HFF-Myc (cell line): ENCODE measurements at regions not wholly inside any gene's neighbourhood (a gene's known extent, or its start where the extent isn't known, plus 50 kb on each side); places are given as distances from the start of the nearest gene placed in this dataset.
"Not testable (repeated sequence)": the region's sequence is repeated elsewhere in the genome, so short reads cannot be mapped to it uniquely, and the experiment has no call there.

Experiments used
- DNase-seq: peaks from one replicate; pipeline ENCODE4 v3.0.0-alpha.2; 2011; ENCODE audit warnings: low read depth; ENCODE audit errors: extremely low read depth
- H3K4me3 ChIP-seq: replicated peaks from 2 replicates; pipeline ENCODE4 v1.5.1; 2011; ENCODE audit warnings: low read depth, mild to moderate bottlenecking, control low read depth, low read length
- TF ChIP-seq, protein P1 (sequence below): IDR thresholded peaks from 2 replicates; pipeline ENCODE4 v1.5.1; 2012; ENCODE audit warnings: mild to moderate bottlenecking, low read depth, low read length, control low read depth; ENCODE audit errors: missing control alignments

DNA sequence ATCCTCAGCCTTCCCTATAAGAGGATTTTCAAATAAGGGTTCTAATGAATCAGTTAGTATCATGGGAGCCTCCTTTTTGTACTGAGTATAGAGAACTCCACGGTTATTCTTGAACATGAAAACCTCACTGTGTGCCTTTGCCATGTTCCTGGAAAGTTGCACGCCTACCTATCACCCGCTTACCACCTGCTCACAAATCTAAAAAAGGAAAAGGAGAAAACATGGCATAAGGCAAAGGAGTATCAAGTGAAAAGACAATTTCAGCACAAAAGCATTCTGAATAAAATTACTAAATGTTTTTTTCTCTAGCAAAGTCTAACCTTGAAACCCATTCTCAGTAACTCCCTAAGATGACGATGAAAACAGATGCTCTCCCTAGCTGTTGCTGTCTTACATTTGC lies 511.8 kb upstream of the API5 start:
- DNase-seq = no peak
- TF ChIP-seq, protein P1, sequence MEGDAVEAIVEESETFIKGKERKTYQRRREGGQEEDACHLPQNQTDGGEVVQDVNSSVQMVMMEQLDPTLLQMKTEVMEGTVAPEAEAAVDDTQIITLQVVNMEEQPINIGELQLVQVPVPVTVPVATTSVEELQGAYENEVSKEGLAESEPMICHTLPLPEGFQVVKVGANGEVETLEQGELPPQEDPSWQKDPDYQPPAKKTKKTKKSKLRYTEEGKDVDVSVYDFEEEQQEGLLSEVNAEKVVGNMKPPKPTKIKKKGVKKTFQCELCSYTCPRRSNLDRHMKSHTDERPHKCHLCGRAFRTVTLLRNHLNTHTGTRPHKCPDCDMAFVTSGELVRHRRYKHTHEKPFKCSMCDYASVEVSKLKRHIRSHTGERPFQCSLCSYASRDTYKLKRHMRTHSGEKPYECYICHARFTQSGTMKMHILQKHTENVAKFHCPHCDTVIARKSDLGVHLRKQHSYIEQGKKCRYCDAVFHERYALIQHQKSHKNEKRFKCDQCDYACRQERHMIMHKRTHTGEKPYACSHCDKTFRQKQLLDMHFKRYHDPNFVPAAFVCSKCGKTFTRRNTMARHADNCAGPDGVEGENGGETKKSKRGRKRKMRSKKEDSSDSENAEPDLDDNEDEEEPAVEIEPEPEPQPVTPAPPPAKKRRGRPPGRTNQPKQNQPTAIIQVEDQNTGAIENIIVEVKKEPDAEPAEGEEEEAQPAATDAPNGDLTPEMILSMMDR = no peak
- no peak overlapping the region for H3K4me3 ChIP-seq

DNA sequence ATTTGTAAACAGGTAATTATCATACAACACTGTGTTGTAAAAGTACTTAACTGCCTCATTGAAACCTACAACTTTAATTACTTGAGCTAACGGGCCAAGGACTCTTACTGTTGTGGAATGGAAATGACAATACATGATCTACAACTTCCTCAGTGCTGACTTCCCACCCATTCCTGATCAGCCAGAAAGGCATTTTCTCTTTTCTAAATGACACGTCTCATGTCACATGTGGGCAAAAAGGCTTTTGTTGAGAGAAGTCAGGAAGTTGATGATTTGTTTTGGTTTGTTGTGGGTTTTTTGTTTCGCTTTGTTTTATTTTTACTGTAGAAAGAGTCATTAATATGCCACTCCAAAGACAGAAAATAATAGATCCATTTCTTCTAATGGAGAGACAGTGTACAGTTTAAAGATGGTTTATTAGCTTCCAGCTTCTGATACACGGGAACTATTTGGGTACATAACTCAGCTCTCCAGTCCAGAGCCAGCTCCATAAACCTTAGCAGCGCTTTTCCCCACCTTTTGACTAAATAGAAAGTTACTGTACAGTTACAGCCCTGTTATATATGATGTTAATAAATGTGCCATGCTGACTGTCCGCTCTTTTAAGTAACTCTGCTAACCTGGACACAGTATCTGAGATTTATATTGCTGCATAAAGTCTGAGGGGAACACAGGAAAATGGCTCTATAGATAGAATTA lies 509.4 kb upstream of the API5 start:
- TF ChIP-seq, protein P1 = no peak
- no peak overlapping the region for H3K4me3 ChIP-seq
- DNase-seq = no peak

DNA sequence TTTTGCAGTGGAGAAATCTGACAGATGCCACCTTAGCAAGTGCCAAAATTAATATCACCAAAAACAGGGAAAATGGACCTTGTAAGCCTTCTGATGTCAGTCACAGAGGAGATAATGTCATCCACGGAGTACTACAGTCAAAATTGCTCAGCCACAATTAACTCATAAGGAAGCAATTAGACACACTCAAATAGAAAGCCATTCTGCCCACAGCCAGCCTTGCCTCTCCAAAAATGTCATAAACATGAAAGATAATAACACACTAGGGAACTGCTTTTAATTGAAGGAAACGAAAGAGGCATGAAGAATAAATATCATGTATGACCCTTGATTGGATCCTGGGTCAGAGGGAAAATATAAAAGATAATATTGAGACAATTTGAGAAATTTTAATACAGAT lies 505.6 kb upstream of the API5 start:
- no peak overlapping the region for H3K4me3 ChIP-seq
- no peak for DNase-seq
- TF ChIP-seq, protein P1 = no peak

DNA sequence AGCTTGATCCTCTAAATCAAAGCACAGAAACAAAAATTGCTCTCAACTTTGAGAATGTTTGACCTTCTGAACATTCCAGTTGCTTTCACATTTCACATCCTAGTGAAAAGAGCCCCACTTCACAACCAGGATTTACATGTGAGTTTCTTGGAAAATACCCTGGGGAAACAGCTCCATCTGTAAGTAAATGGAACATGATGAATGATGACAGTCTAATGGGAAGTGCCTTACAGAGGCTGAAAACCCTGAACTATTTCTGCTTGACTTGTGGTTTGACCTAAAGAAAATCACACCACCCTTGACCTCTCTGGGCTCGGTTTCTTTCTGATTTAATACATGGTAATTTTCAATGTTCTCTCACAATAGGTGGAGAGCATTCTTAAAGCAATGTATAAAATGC lies 499.4 kb upstream of the API5 start:
- DNase-seq = no peak
- TF ChIP-seq, protein P1 = no peak
- H3K4me3 ChIP-seq = no peak overlapping the region

DNA sequence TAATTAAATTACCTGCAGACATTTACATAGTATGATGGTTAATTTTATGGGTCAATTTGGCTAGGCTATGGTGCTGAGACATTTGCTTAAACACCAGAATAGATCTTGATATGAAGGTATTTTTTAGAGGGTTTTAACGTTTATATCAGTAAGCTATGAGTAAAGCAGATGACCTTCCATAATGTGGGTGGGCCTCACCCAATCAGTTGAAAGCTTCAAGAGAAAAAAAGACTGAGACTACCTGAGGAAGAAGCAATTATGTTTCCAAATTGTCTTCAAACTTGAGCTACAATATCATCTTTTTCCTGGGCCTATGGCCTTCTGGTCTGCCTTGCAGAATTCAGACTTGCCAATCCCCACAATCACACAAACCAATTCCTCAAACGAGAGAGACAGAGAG lies 498.8 kb upstream of the API5 start:
- H3K4me3 ChIP-seq = no peak overlapping the region
- no peak for DNase-seq
- TF ChIP-seq, protein P1 = no peak

DNA sequence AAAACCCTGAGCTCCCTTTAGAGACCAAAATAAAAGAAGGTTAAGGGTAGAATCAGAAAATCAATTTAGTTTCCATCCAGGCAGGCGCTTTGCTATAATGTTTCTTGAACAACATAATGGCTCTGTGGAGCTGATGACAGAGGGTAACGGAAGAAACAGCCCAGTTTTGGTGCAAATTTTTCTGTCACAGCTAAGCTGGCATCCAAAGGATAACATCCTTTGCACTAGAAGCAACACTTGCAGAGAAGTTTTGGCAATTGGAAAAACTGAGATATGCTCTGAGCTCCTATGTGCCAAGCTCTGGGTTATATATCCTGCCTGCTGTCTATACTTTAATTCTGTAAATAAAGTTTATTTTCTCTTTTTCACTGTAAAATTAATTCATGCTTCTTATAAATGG lies 495.3 kb upstream of the API5 start:
- no peak for DNase-seq
- no peak overlapping the region for H3K4me3 ChIP-seq
- TF ChIP-seq, protein P1 = no peak

DNA sequence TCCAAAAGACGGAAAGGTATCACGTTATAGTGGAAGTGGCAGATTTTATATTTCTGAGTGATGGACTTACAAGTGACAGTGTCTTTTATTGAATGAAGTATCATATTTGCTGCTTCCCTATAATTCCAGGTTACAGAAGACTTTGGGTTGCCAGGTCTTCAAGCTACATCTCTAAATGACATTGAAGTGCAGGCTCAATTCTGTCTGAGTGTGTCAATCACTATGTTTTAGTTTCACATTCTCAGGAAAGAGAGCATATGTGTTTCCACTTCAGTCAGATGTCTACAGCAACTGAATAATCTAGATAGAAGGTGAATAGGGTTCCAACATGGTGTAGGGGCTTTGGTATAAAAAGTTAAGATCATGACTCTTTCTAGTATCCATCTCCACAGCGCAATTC lies 492.7 kb upstream of the API5 start:
- no peak for DNase-seq
- TF ChIP-seq, protein P1 = no peak
- no peak overlapping the region for H3K4me3 ChIP-seq

DNA sequence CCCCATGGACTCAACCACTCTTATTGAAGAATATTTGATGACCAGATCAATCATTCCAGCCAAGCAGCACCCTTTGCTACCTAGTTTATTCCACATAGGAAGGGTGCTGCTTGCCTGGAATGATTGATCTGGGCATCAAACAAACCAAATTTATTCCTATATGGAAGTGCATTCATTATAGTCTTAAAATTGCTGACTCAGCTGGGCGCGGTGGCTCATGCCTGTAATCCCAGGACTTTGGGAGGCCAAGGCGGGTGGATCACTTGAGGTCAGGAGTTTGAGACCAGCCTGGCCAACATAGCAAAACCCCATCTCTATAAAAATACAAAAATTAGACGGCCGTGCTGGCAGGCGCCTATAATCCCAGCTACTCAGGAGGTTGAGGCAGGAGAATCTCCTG lies 489.6 kb upstream of the API5 start:
- not testable (repeated sequence) for H3K4me3 ChIP-seq, DNase-seq
